ENCODE measurements at regions not wholly inside any gene's neighbourhood (a gene's known extent, or its start where the extent isn't known, plus 50 kb on each side); places are given as distances from the start of the nearest gene placed in this dataset.
"Not testable (repeated sequence)": the region's sequence is repeated elsewhere in the genome, so short reads cannot be mapped to it uniquely, and the experiment has no call there.

GRCh38 chr10:128178302-128178958 lies 52.2 kb upstream of the MKI67 start:
- H3K36me3 Mint-ChIP-seq (ENCODE audit: insufficient read depth), result peaks cover 2% of the 10 kb centered on the region
- no peaks in the 10 kb centered on the region for H3K27me3 Mint-ChIP-seq
- H3K4me3 Mint-ChIP-seq, result no peak overlapping the region
- DNase-seq, result peak; percentile 25 to 45 (median 25)
- peaks cover 17% of the 10 kb centered on the region in 2 donors for H3K4me1 Mint-ChIP-seq (ENCODE audit: low read depth in 2 of 2)
- ATAC-seq (replicated peaks), result peak; percentile 68
- H3K9me3 Mint-ChIP-seq, result peaks cover 0 to 8% of the 10 kb centered on the region in 2 donors
- H3K27ac Mint-ChIP-seq, result no peak overlapping the region

GRCh38 chr10:128180843-128181242 lies 54.6 kb upstream of the MKI67 start:
- DNase-seq, result peak; percentile 18 to 25 (median 21)

GRCh38 chr10:128185627-128186026 lies 59.4 kb upstream of the MKI67 start:
- DNase-seq (no peak), ATAC-seq (replicated peaks) (no peak)
- H3K27me3 Mint-ChIP-seq, result peaks cover 0 to 5% of the 10 kb centered on the region in 2 donors
- H3K9me3 Mint-ChIP-seq, result peaks cover 0 to 2% of the 10 kb centered on the region in 2 donors
- H3K27ac Mint-ChIP-seq, result no peak overlapping the region
- peaks cover 35 to 38% of the 10 kb centered on the region in 2 donors for H3K4me1 Mint-ChIP-seq (ENCODE audit: low read depth in 2 of 2)
- no peaks in the 10 kb centered on the region for H3K36me3 Mint-ChIP-seq (ENCODE audit: insufficient read depth)
- H3K4me3 Mint-ChIP-seq, result no peak overlapping the region

More at GRCh38 chr10:128180843-128181242, 54.6 kb upstream of the MKI67 start:
- Mint-ChIP-seq H3K9me3 (peaks cover 0 to 2% of the 10 kb centered on the region in 2 donors), H3K4me3 (peak overlapping the region; percentile 53 to 73), H3K4me1 (ENCODE audit: low read depth in 2 of 2) (peaks cover 20 to 22% of the 10 kb centered on the region in 2 donors), H3K27me3 (peaks cover 0 to 5% of the 10 kb centered on the region in 2 donors), H3K36me3 (ENCODE audit: insufficient read depth) (no peaks in the 10 kb centered on the region), H3K27ac (peak overlapping the region; percentile 66 to 95)
- peak; percentile 90 for ATAC-seq (replicated peaks)

- H3K4me3 Mint-ChIP-seq, result peak overlapping the region; percentile 83 to 88
Observed at GRCh38 chr10:128186959-128187787, 61.0 kb upstream of the MKI67 start.

GRCh38 chr10:128187788-128188185 lies 61.6 kb upstream of the MKI67 start:
- H3K9me3 Mint-ChIP-seq, result peaks cover 0 to 2% of the 10 kb centered on the region in 2 donors
- ATAC-seq (replicated peaks), result peak; percentile 26
- peak overlapping the region; percentile 92 to 97 for H3K27ac Mint-ChIP-seq
- no peak for DNase-seq
- H3K36me3 Mint-ChIP-seq (ENCODE audit: insufficient read depth), result no peaks in the 10 kb centered on the region
- H3K27me3 Mint-ChIP-seq, result peaks cover 0 to 5% of the 10 kb centered on the region in 2 donors
- peak overlapping the region; percentile 83 to 88 for H3K4me3 Mint-ChIP-seq
- H3K4me1 Mint-ChIP-seq (ENCODE audit: low read depth in 2 of 2), result peaks cover 25% of the 10 kb centered on the region in 2 donors

More at GRCh38 chr10:128186959-128187787, 61.0 kb upstream of the MKI67 start:
- Mint-ChIP-seq H3K27me3 (peaks cover 0 to 5% of the 10 kb centered on the region in 2 donors), H3K9me3 (peaks cover 0 to 2% of the 10 kb centered on the region in 2 donors), H3K4me1 (ENCODE audit: low read depth in 2 of 2) (peaks cover 25% of the 10 kb centered on the region in 2 donors), H3K27ac (peak overlapping the region; percentile 92 to 97), H3K36me3 (ENCODE audit: insufficient read depth) (no peaks in the 10 kb centered on the region)
- DNase-seq (peak in 2 of 3 experiments; percentile 24 to 25), ATAC-seq (replicated peaks) (peak; percentile 97)

- ATAC-seq (replicated peaks) (no peak), DNase-seq (no peak)
- Mint-ChIP-seq H3K27me3 (peaks cover 0 to 5% of the 10 kb centered on the region in 2 donors), H3K27ac (peak overlapping the region; percentile 92 to 97), H3K9me3 (no peaks in the 10 kb centered on the region), H3K4me3 (no peak overlapping the region), H3K4me1 (ENCODE audit: low read depth in 2 of 2) (peaks cover 20 to 22% of the 10 kb centered on the region in 2 donors), H3K36me3 (ENCODE audit: insufficient read depth) (no peaks in the 10 kb centered on the region)
Observed at GRCh38 chr10:128189176-128189575, 63.0 kb upstream of the MKI67 start.

GRCh38 chr10:128191847-128192246 lies 65.6 kb upstream of the MKI67 start:
- H3K9me3 Mint-ChIP-seq, result no peaks in the 10 kb centered on the region
- no peaks in the 10 kb centered on the region for H3K27me3 Mint-ChIP-seq
- no peaks in the 10 kb centered on the region for H3K36me3 Mint-ChIP-seq (ENCODE audit: insufficient read depth)
- H3K4me3 Mint-ChIP-seq, result no peak overlapping the region
- ATAC-seq (replicated peaks) (no peak), DNase-seq (no peak)
- no peak overlapping the region for H3K27ac Mint-ChIP-seq
- H3K4me1 Mint-ChIP-seq (ENCODE audit: low read depth in 2 of 2), result peaks cover 19 to 21% of the 10 kb centered on the region in 2 donors

- H3K27ac Mint-ChIP-seq; DNase-seq; H3K36me3 Mint-ChIP-seq (ENCODE audit: insufficient read depth); H3K4me1 Mint-ChIP-seq (ENCODE audit: low read depth in 2 of 2); ATAC-seq (replicated peaks); H3K4me3 Mint-ChIP-seq: not testable (repeated sequence)
- peaks cover 2 to 17% of the 10 kb centered on the region in 2 donors for H3K9me3 Mint-ChIP-seq
- H3K27me3 Mint-ChIP-seq, result peaks cover 19 to 33% of the 10 kb centered on the region in 2 donors
Observed at GRCh38 chr10:128201826-128202225, 75.6 kb upstream of the MKI67 start.

- no peaks in the 10 kb centered on the region for H3K36me3 Mint-ChIP-seq (ENCODE audit: insufficient read depth)
- peaks cover 19 to 33% of the 10 kb centered on the region in 2 donors for H3K27me3 Mint-ChIP-seq
Observed at GRCh38 chr10:128203028-128203427, 76.8 kb upstream of the MKI67 start.

GRCh38 chr10:128205591-128205990 lies 79.4 kb upstream of the MKI67 start:
- Mint-ChIP-seq H3K27me3 (peaks cover 2 to 18% of the 10 kb centered on the region in 2 donors), H3K9me3 (peaks cover 2 to 17% of the 10 kb centered on the region in 2 donors)
- H3K27ac Mint-ChIP-seq; DNase-seq; H3K4me1 Mint-ChIP-seq (ENCODE audit: low read depth in 2 of 2); ATAC-seq (replicated peaks); H3K4me3 Mint-ChIP-seq; H3K36me3 Mint-ChIP-seq (ENCODE audit: insufficient read depth): not testable (repeated sequence)

More at GRCh38 chr10:128203028-128203427, 76.8 kb upstream of the MKI67 start:
- no peak for DNase-seq
- Mint-ChIP-seq H3K4me3 (no peak overlapping the region), H3K4me1 (ENCODE audit: low read depth in 2 of 2) (no peaks in the 10 kb centered on the region), H3K9me3 (peaks cover 2 to 17% of the 10 kb centered on the region in 2 donors), H3K27ac (no peak overlapping the region)
- ATAC-seq (replicated peaks), result no peak

- H3K36me3 Mint-ChIP-seq (ENCODE audit: insufficient read depth), result peaks cover 6% of the 10 kb centered on the region
Observed at GRCh38 chr10:128206676-128207075, 80.5 kb upstream of the MKI67 start.

GRCh38 chr10:128209862-128210214 lies 83.6 kb upstream of the MKI67 start:
- H3K27me3 Mint-ChIP-seq, result no peaks in the 10 kb centered on the region
- peaks cover 0 to 2% of the 10 kb centered on the region in 2 donors for H3K9me3 Mint-ChIP-seq
- ATAC-seq (replicated peaks), result peak; percentile 1
- no peak for DNase-seq
- H3K27ac Mint-ChIP-seq, result peak overlapping the region; percentile 55 to 72
- peaks cover 6% of the 10 kb centered on the region for H3K36me3 Mint-ChIP-seq (ENCODE audit: insufficient read depth)
- H3K4me1 Mint-ChIP-seq (ENCODE audit: low read depth in 2 of 2), result peaks cover 14 to 16% of the 10 kb centered on the region in 2 donors
- peak overlapping the region; percentile 72 to 81 for H3K4me3 Mint-ChIP-seq

More at GRCh38 chr10:128206676-128207075, 80.5 kb upstream of the MKI67 start:
- H3K4me1 Mint-ChIP-seq (ENCODE audit: low read depth in 2 of 2), result peaks cover 6% of the 10 kb centered on the region in 2 donors
- DNase-seq, result no peak
- H3K27me3 Mint-ChIP-seq, result peaks cover 0 to 9% of the 10 kb centered on the region in 2 donors
- ATAC-seq (replicated peaks), result no peak
- no peak overlapping the region for H3K27ac Mint-ChIP-seq
- H3K4me3 Mint-ChIP-seq, result no peak overlapping the region
- H3K9me3 Mint-ChIP-seq, result peaks cover 2 to 8% of the 10 kb centered on the region in 2 donors

Measured in effector memory CD8-positive, alpha-beta T cell (primary cell).